CD4-positive, alpha-beta T cell (primary cell): ENCODE measurements at regions not wholly inside any gene's neighbourhood (a gene's known extent, or its start where the extent isn't known, plus 50 kb on each side); places are given as distances from the start of the nearest gene placed in this dataset.
"Not testable (repeated sequence)": the region's sequence is repeated elsewhere in the genome, so short reads cannot be mapped to it uniquely, and the experiment has no call there.

Experiments
- ATAC-seq: fragments of 200-7000 bp; cut with Tn5 transposase; one replicate; pipeline ENCODE4 v1.10.0; 2022; ENCODE audit warnings: mild to moderate bottlenecking; ENCODE audit not compliant: poor library complexity
- CTCF ChIA-PET: fragments of 350-600 bp; sonication (Branson Sonifier 250); formaldehyde crosslinking; loops from one replicate; lab custom pipeline; 2021; ENCODE audit warnings: antibody characterized with exemption, inconsistent platforms; lab: Charles Lee
- POLR2A ChIA-PET: fragments of 350-600 bp; sonication (Branson Sonifier 250); formaldehyde crosslinking; loops from one replicate; lab custom pipeline; 2021; ENCODE audit warnings: antibody characterized with exemption, inconsistent platforms; lab: Charles Lee
- DNase-seq, 14 experiments: peaks; one replicate each; pipeline ENCODE4 v3.0.0-alpha.2; 2013 to 2020; ENCODE audit warnings: mixed read lengths in 2 of 14
- H3K27ac ChIP-seq, 2 donors: one replicate each; pipeline versions ENCODE4 v1.5.1 to v1.7.0; 2013; ENCODE audit warnings: low read length in 2 of 2, low read depth in 1 of 2, mild to moderate bottlenecking in 1 of 2
- H3K27me3 ChIP-seq, 2 experiments: 1 replicate in 1 of 2; 2 replicates in 1 of 2; pipeline versions ENCODE4 v1.6.1 to v1.7.0; 2013; ENCODE audit warnings: low read length in 2 of 2, control low read depth in 1 of 2, mild to moderate bottlenecking in 1 of 2, moderate library complexity in 1 of 2; ENCODE audit not compliant: insufficient read depth in 2 of 2, control insufficient read depth in 1 of 2
- H3K36me3 ChIP-seq: one replicate; pipeline ENCODE4 v1.6.1; 2013; ENCODE audit warnings: low read length, control low read depth; ENCODE audit not compliant: insufficient read depth
- H3K4me1 ChIP-seq: one replicate; pipeline ENCODE4 v1.6.1; 2013; ENCODE audit warnings: low read length, control low read depth; ENCODE audit not compliant: insufficient read depth
- H3K4me3 ChIP-seq: one replicate; pipeline ENCODE4 v1.5.1; 2013; ENCODE audit warnings: mild to moderate bottlenecking, low read length, moderate library complexity
- H3K9me3 ChIP-seq, 2 experiments: 1 replicate in 1 of 2; 2 replicates in 1 of 2; pipeline versions ENCODE4 v1.6.1 to v1.7.0; 2013; ENCODE audit warnings: low read length in 2 of 2, mild to moderate bottlenecking in 2 of 2, control low read depth in 1 of 2, moderate library complexity in 1 of 2; ENCODE audit not compliant: control insufficient read depth in 1 of 2, insufficient read depth in 1 of 2
- H3K27ac Mint-ChIP-seq: one replicate; pipeline ENCODE4 v1.8.0; 2020; ENCODE audit warnings: mixed read lengths
- H3K27me3 Mint-ChIP-seq: one replicate; pipeline ENCODE4 v1.8.0; 2021; ENCODE audit warnings: mixed read lengths
- H3K36me3 Mint-ChIP-seq: one replicate; pipeline ENCODE4 v1.8.0; 2021; ENCODE audit warnings: low read depth, mixed read lengths
- H3K4me1 Mint-ChIP-seq: one replicate; pipeline ENCODE4 v1.8.0; 2021; ENCODE audit warnings: low read depth, mixed read lengths
- H3K4me3 Mint-ChIP-seq: one replicate; pipeline ENCODE4 v1.8.0; 2020; ENCODE audit warnings: mild to moderate bottlenecking, mixed read lengths
- H3K9me3 Mint-ChIP-seq: one replicate; pipeline ENCODE4 v1.8.0; 2020; ENCODE audit warnings: mixed read lengths
- CTCF ChIP-seq: fragments of 200-600 bp; IDR thresholded peaks from one replicate; pipeline ENCODE4 v1.8.0; 2022; ENCODE audit warnings: antibody characterized with exemption, mild to moderate bottlenecking
- intact Hi-C, 2 experiments: fragments of 100-400 bp; cut with DNase I in 1 of 2; cut with micrococcal nuclease in 1 of 2; formaldehyde crosslinking; loops; one replicate each; pipeline versions ENCODE4 v1.15.1 to v1.9.0; 2023 to 2025; cut with DNase I, micrococcal nuclease

GRCh38 chr14:30194741-30195148 lies 267.1 kb upstream of the PRKD1 start:
- DNase-seq, result no peak
- Mint-ChIP-seq H3K4me3 (no peak overlapping the region), H3K4me1 (no peaks in the 10 kb centered on the region), H3K36me3 (no peaks in the 10 kb centered on the region), H3K27me3 (no peaks in the 10 kb centered on the region), H3K9me3 (peaks cover 2% of the 10 kb centered on the region), H3K27ac (no peak overlapping the region)
- intact Hi-C loops, result no loop called here
- no peaks in the 10 kb centered on the region for H3K36me3 ChIP-seq
- POLR2A ChIA-PET, result no interaction called here
- no peaks in the 10 kb centered on the region for H3K9me3 ChIP-seq
- H3K27ac ChIP-seq, result no peak overlapping the region
- CTCF ChIA-PET, result no interaction called here
- ATAC-seq, result no peak
- no peaks in the 10 kb centered on the region for H3K4me1 ChIP-seq
- no peaks in the 10 kb centered on the region for H3K27me3 ChIP-seq
- no peak overlapping the region for H3K4me3 ChIP-seq
- TF ChIP-seq CTCF, result no peak

GRCh38 chr14:30195941-30196340 lies 268.3 kb upstream of the PRKD1 start:
- H3K27ac Mint-ChIP-seq, result no peak overlapping the region
- H3K4me1 Mint-ChIP-seq, result no peaks in the 10 kb centered on the region
- intact Hi-C loops, result no loop called here
- Histone ChIP-seq H3K36me3 (no peaks in the 10 kb centered on the region), H3K27ac (no peak overlapping the region), H3K4me1 (no peaks in the 10 kb centered on the region), H3K4me3 (no peak overlapping the region), H3K9me3 (no peaks in the 10 kb centered on the region), H3K27me3 (no peaks in the 10 kb centered on the region)
- DNase-seq (no peak), ATAC-seq (no peak)
- POLR2A ChIA-PET, result no interaction called here
- no peaks in the 10 kb centered on the region for H3K36me3 Mint-ChIP-seq
- no peak overlapping the region for H3K4me3 Mint-ChIP-seq
- H3K27me3 Mint-ChIP-seq, result no peaks in the 10 kb centered on the region
- CTCF ChIA-PET, result no interaction called here
- H3K9me3 Mint-ChIP-seq, result peaks cover 2% of the 10 kb centered on the region
- TF ChIP-seq CTCF, result no peak

DNA sequence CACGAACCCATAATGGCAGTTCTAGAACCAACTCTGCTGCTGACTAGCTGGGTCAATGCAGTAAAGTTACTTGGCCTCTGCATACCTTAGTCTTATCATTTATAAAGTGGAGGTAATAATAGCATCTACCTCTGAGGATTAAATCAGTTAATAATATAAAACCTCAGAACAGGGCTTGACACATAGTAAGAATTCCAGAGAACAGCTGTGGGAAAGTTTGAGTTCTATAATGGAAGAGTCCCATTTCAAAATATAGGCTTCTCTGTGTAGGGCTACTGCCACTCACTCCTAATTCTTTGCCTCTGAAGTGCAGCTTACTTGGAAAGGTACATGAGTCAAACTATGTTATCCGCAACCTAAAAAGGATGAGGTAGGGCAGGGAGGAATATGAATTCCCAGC lies 269.2 kb upstream of the PRKD1 start:
- Mint-ChIP-seq H3K27me3 (no peaks in the 10 kb centered on the region), H3K27ac (no peak overlapping the region), H3K4me3 (no peak overlapping the region), H3K9me3 (no peaks in the 10 kb centered on the region), H3K4me1 (no peaks in the 10 kb centered on the region), H3K36me3 (no peaks in the 10 kb centered on the region)
- ATAC-seq, result no peak
- ChIA-PET CTCF (no interaction called here), POLR2A (no interaction called here)
- Histone ChIP-seq H3K27me3 (no peaks in the 10 kb centered on the region), H3K4me3 (no peak overlapping the region), H3K4me1 (no peaks in the 10 kb centered on the region), H3K27ac (no peak overlapping the region), H3K36me3 (no peaks in the 10 kb centered on the region), H3K9me3 (no peaks in the 10 kb centered on the region)
- DNase-seq, result no peak
- TF ChIP-seq CTCF, result no peak
- intact Hi-C loops, result no loop called here

- H3K27me3 Mint-ChIP-seq, H3K27ac ChIP-seq, CTCF ChIA-PET, H3K4me1 ChIP-seq, H3K4me1 Mint-ChIP-seq, ATAC-seq, H3K4me3 ChIP-seq, H3K4me3 Mint-ChIP-seq, H3K36me3 ChIP-seq, H3K9me3 ChIP-seq, H3K9me3 Mint-ChIP-seq, POLR2A ChIA-PET, DNase-seq, H3K27ac Mint-ChIP-seq, intact Hi-C loops, H3K27me3 ChIP-seq, H3K36me3 Mint-ChIP-seq: not testable (repeated sequence)
These were observed 271.1 kb upstream of the PRKD1 start for GRCh38 chr14:30198720-30199119.
